OCI-LY1 (cell line): ENCODE measurements at regions not wholly inside any gene's neighbourhood (a gene's known extent, or its start where the extent isn't known, plus 50 kb on each side); places are given as distances from the start of the nearest gene placed in this dataset.

Source experiments
- H2AFZ ChIP-seq: fragments of 200-600 bp; sonication (generic), shearing (Covaris generic); 2 replicates; pipeline ENCODE4 v1.6.0; 2014; ENCODE audit warnings: antibody characterized with exemption, mild to moderate bottlenecking, low read length
- H3F3A ChIP-seq: fragments of 200-600 bp; sonication (generic), shearing (Covaris generic); 2 replicates; pipeline ENCODE4 v1.6.0; 2014; ENCODE audit warnings: mild to moderate bottlenecking, antibody characterized with exemption, low read length, moderate library complexity; ENCODE audit not compliant: insufficient read depth
- H3K27ac ChIP-seq: fragments of 200-600 bp; sonication (generic); 2 replicates; pipeline ENCODE4 v1.5.1; 2014; ENCODE audit warnings: low read length, mixed run types, mild to moderate bottlenecking, low read depth; ENCODE audit not compliant: poor library complexity, severe bottlenecking
- H3K27me3 ChIP-seq: fragments of 200-600 bp; sonication (generic); 2 replicates; pipeline ENCODE4 v1.6.0; 2014; ENCODE audit warnings: antibody characterized with exemption, mild to moderate bottlenecking, low read length, moderate library complexity; ENCODE audit not compliant: insufficient read depth
- H3K36me3 ChIP-seq: fragments of 200-600 bp; sonication (generic); 2 replicates; pipeline ENCODE4 v1.6.1; 2014; ENCODE audit warnings: mild to moderate bottlenecking, antibody characterized with exemption, low read length, moderate library complexity, mixed read lengths; ENCODE audit not compliant: insufficient read depth
- H3K4me1 ChIP-seq: fragments of 200-600 bp; sonication (generic); 2 replicates; pipeline ENCODE4 v1.5.1; 2014; ENCODE audit warnings: mild to moderate bottlenecking, low read length, moderate library complexity; ENCODE audit not compliant: insufficient read depth, severe bottlenecking
- H3K4me2 ChIP-seq: fragments of 200-600 bp; sonication (generic), shearing (Covaris generic); 2 replicates; pipeline ENCODE4 v1.6.1; 2014; ENCODE audit warnings: low read length
- H3K4me3 ChIP-seq: fragments of 200-600 bp; sonication (generic); 2 replicates; pipeline ENCODE4 v1.5.1; 2014; ENCODE audit warnings: low read length, low read depth, mild to moderate bottlenecking, mixed read lengths; ENCODE audit not compliant: poor library complexity, severe bottlenecking
- H3K79me2 ChIP-seq: fragments of 200-600 bp; shearing (Covaris generic); 2 replicates; pipeline ENCODE4 v1.6.1; 2016; ENCODE audit warnings: mixed run types, low read length, mixed read lengths; ENCODE audit not compliant: insufficient read depth
- H3K9ac ChIP-seq: fragments of 200-600 bp; sonication (generic), shearing (Covaris generic); 2 replicates; pipeline ENCODE4 v1.6.1; 2014; ENCODE audit warnings: mild to moderate bottlenecking, low read length, mixed read lengths
- H3K9me2 ChIP-seq: fragments of 200-600 bp; sonication (generic), shearing (Covaris generic); 2 replicates; pipeline ENCODE4 v1.6.1; 2014; ENCODE audit warnings: low read depth, mild to moderate bottlenecking, low read length, mixed read lengths
- H3K9me3 ChIP-seq: fragments of 200-600 bp; shearing (Covaris generic); 2 replicates; pipeline ENCODE4 v1.6.1; 2014; ENCODE audit warnings: low read length, mixed read lengths
- H4K20me1 ChIP-seq: fragments of 200-600 bp; sonication (generic), shearing (Covaris generic); 2 replicates; pipeline ENCODE4 v1.6.0; 2016; ENCODE audit warnings: mild to moderate bottlenecking, low read length; ENCODE audit not compliant: insufficient read depth
- EZH2 ChIP-seq: fragments of 200-600 bp; sonication (generic), shearing (Covaris generic); IDR thresholded peaks from 2 replicates; pipeline ENCODE4 v1.8.0; 2017; ENCODE audit warnings: borderline replicate concordance, mixed run types, mild to moderate bottlenecking, antibody characterized with exemption, low read length, moderate library complexity, mixed read lengths
- TF ChIP-seq, protein P1 (sequence below): fragments of 200-600 bp; sonication (generic), shearing (Covaris generic); IDR thresholded peaks from 2 replicates; pipeline ENCODE4 v1.5.1; 2017; ENCODE audit warnings: mild to moderate bottlenecking, antibody characterized with exemption, low read length, moderate library complexity, mixed read lengths

DNA sequence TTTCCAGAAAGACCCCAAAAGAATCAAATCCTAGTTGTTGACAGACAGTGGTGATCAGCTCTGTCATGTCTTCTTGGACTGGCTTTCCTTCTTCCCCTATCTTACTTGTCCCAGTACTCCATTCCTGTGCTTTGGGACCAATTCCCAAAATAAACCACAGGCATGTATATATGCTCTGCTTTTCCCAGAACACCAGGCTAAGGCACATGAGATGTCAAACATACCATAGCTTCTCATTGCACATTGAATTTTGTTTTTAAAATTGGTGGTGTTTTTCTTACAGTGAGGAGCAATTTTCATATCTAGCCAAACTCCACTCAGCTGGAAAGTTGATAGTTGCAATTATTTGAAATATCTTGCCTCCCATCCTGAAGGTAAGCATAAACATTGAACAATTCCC is 88.9 kb upstream of the RGPD4 start:
- no peak overlapping the region for H3K4me2 ChIP-seq
- H3K4me1 ChIP-seq, result no peaks in the 10 kb centered on the region
- H3K4me3 ChIP-seq, result no peak overlapping the region
- no peak for TF ChIP-seq EZH2
- TF ChIP-seq, protein P1, sequence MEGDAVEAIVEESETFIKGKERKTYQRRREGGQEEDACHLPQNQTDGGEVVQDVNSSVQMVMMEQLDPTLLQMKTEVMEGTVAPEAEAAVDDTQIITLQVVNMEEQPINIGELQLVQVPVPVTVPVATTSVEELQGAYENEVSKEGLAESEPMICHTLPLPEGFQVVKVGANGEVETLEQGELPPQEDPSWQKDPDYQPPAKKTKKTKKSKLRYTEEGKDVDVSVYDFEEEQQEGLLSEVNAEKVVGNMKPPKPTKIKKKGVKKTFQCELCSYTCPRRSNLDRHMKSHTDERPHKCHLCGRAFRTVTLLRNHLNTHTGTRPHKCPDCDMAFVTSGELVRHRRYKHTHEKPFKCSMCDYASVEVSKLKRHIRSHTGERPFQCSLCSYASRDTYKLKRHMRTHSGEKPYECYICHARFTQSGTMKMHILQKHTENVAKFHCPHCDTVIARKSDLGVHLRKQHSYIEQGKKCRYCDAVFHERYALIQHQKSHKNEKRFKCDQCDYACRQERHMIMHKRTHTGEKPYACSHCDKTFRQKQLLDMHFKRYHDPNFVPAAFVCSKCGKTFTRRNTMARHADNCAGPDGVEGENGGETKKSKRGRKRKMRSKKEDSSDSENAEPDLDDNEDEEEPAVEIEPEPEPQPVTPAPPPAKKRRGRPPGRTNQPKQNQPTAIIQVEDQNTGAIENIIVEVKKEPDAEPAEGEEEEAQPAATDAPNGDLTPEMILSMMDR, result no peak
- H3K79me2 ChIP-seq, result no peaks in the 10 kb centered on the region
- no peaks in the 10 kb centered on the region; the same call in 1 of the 2 replicates for H3K36me3 ChIP-seq
- H4K20me1 ChIP-seq, result no peaks in the 10 kb centered on the region
- H3K27ac ChIP-seq, result no peak overlapping the region
- H3K9me2 ChIP-seq, result no peaks in the 10 kb centered on the region
- no peaks in the 10 kb centered on the region for H3K27me3 ChIP-seq
- no peak overlapping the region for H2AFZ ChIP-seq
- no peaks in the 10 kb centered on the region for H3F3A ChIP-seq
- H3K9me3 ChIP-seq, result no peaks in the 10 kb centered on the region
- no peak overlapping the region for H3K9ac ChIP-seq

DNA sequence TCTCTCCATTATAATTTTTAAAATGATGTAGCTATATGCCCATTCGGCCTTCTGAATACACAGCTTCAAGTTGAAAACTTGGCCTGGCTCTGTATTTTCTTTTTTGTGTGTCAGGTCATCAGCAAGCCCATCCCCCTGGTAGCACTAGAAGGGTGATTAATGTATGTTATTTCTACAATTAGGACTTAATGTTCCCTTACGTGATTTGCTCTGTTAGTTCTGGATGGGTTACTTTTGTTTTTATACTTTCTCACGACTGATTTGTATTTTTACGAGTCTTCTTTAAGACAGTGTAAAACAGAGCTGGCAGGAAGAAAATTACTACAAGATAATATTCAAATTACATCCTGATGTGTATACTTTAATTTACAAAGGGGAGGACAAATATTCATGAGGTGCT is 88.4 kb upstream of the RGPD4 start:
- H3K4me1 ChIP-seq, result no peaks in the 10 kb centered on the region
- H4K20me1 ChIP-seq, result no peaks in the 10 kb centered on the region
- no peak overlapping the region for H3K4me2 ChIP-seq
- H2AFZ ChIP-seq, result no peak overlapping the region
- H3K9me2 ChIP-seq, result no peaks in the 10 kb centered on the region
- no peak overlapping the region for H3K4me3 ChIP-seq
- TF ChIP-seq, protein P1, result no peak
- no peak for TF ChIP-seq EZH2
- no peaks in the 10 kb centered on the region; the same call in 1 of the 2 replicates for H3K36me3 ChIP-seq
- H3K79me2 ChIP-seq, result no peaks in the 10 kb centered on the region
- H3K9me3 ChIP-seq, result no peaks in the 10 kb centered on the region
- no peak overlapping the region for H3K27ac ChIP-seq
- no peaks in the 10 kb centered on the region for H3K27me3 ChIP-seq
- no peaks in the 10 kb centered on the region for H3F3A ChIP-seq
- no peak overlapping the region for H3K9ac ChIP-seq

DNA sequence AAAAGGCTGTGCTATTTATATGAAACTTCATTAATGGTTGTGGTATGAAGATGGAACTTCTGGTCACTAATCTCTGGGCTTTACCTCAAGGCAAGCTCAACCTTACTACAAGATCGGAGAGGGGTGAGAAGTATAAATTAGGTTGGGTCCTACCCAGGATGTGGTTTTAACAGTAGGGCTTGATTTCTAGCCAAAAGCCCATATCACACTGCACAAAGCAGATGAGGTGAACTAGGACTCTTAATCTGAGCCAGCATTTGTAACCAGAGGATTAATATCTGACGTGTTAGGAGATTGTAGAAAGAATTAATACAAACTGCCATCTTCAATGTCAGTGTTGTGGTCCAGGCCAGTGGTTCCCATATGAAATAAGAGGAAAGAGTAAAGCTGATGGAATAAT is 86.4 kb upstream of the RGPD4 start:
- no peaks in the 10 kb centered on the region for H3K27me3 ChIP-seq
- H3K27ac ChIP-seq, result no peak overlapping the region
- no peaks in the 10 kb centered on the region for H3K9me2 ChIP-seq
- no peak overlapping the region for H3K4me3 ChIP-seq
- no peaks in the 10 kb centered on the region for H3K79me2 ChIP-seq
- no peaks in the 10 kb centered on the region for H3K9me3 ChIP-seq
- no peaks in the 10 kb centered on the region for H3F3A ChIP-seq
- no peak overlapping the region for H3K4me2 ChIP-seq
- H3K36me3 ChIP-seq, result no peaks in the 10 kb centered on the region; the same call in 1 of the 2 replicates
- no peaks in the 10 kb centered on the region for H3K4me1 ChIP-seq
- no peak overlapping the region for H2AFZ ChIP-seq
- TF ChIP-seq EZH2, result no peak
- TF ChIP-seq, protein P1, result no peak
- no peaks in the 10 kb centered on the region for H4K20me1 ChIP-seq
- no peak overlapping the region for H3K9ac ChIP-seq
